H1 (cell line): ENCODE measurements at regions not wholly inside any gene's neighbourhood (a gene's known extent, or its start where the extent isn't known, plus 50 kb on each side); places are given as distances from the start of the nearest gene placed in this dataset.

Experiments
- CTCF ChIA-PET: fragments of 300-600 bp; sonication (Branson Sonifier 250); formaldehyde crosslinking; loops from one replicate; lab custom pipeline; 2021; ENCODE audit not compliant: partially characterized antibody; lab: Charles Lee
- POLR2A ChIA-PET: fragments of 300-600 bp; sonication (Branson Sonifier 250); formaldehyde crosslinking; loops from one replicate; lab custom pipeline; 2021; ENCODE audit warnings: inconsistent platforms; ENCODE audit not compliant: partially characterized antibody; lab: Charles Lee
- DNase-seq, 2 experiments: peaks; one replicate each; pipeline versions ENCODE4 v3.0.0 to v3.0.0-alpha.2; 2010 to 2022; ENCODE audit warnings: low spot score in 2 of 2, low read depth in 1 of 2, mixed read lengths in 1 of 2
- FAIRE-seq: peaks from 2 replicates; lab custom pipeline; 2011; peaks lifted over from hg19 to GRCh38; lab: Jason Lieb, UNC
- H2AFZ ChIP-seq: 2 replicates; pipeline ENCODE4 v1.8.1; 2012; ENCODE audit warnings: low read length, inconsistent platforms
- H2AK5ac ChIP-seq: 2 replicates; pipeline ENCODE4 v1.6.1; 2013; ENCODE audit warnings: low read depth, low read length
- H2BK120ac ChIP-seq: replicated peaks from 2 replicates; pipeline ENCODE3; 2013; ENCODE audit warnings: low read depth, low read length, inconsistent platforms
- H2BK12ac ChIP-seq: 2 replicates; pipeline ENCODE4 v1.6.1; 2013; ENCODE audit warnings: low read depth, low read length
- H2BK15ac ChIP-seq: 2 replicates; pipeline ENCODE4 v1.6.1; 2013; ENCODE audit warnings: low read length
- H2BK20ac ChIP-seq: 2 replicates; pipeline ENCODE4 v1.6.1; 2013; ENCODE audit warnings: low read length
- H2BK5ac ChIP-seq: 2 replicates; pipeline ENCODE4 v1.6.1; 2013; ENCODE audit warnings: low read depth, low read length
- H3K14ac ChIP-seq: 2 replicates; pipeline ENCODE4 v1.6.1; 2013; ENCODE audit warnings: inconsistent platforms; ENCODE audit not compliant: insufficient read length
- H3K18ac ChIP-seq: 2 replicates; pipeline ENCODE4 v1.6.1; 2013; ENCODE audit warnings: low read length; ENCODE audit errors: extremely low read depth
- H3K23ac ChIP-seq: 2 replicates; pipeline ENCODE4 v1.6.1; 2013; ENCODE audit warnings: inconsistent platforms; ENCODE audit not compliant: insufficient read length
- H3K23me2 ChIP-seq: 2 replicates; pipeline ENCODE4 v1.6.1; 2013; ENCODE audit warnings: low read depth, low read length
- H3K27ac ChIP-seq: 2 replicates; pipeline ENCODE4 v1.6.1; 2011; ENCODE audit warnings: low read depth, low read length, inconsistent platforms
- H3K27me3 ChIP-seq, 4 experiments: replicated peaks in 1 of 4; 1 replicate in 1 of 4; 2 replicates in 3 of 4; pipeline versions ENCODE4 v1.6.1 to v1.8.1; 2011 to 2013; ENCODE audit warnings: low read length in 3 of 4, mild to moderate bottlenecking in 3 of 4, inconsistent platforms in 2 of 4, mixed read lengths in 2 of 4, moderate library complexity in 1 of 4; ENCODE audit not compliant: control insufficient read depth in 3 of 4, insufficient read depth in 3 of 4; ENCODE audit errors: extremely low read depth in 1 of 4
- H3K36me3 ChIP-seq, 4 experiments: 2 replicates each; pipeline versions ENCODE4 v1.6.1 to v1.8.1; 2011 to 2013; ENCODE audit warnings: mild to moderate bottlenecking in 4 of 4, low read length in 3 of 4, moderate library complexity in 2 of 4, control low read depth in 1 of 4, inconsistent platforms in 1 of 4; ENCODE audit not compliant: insufficient read depth in 4 of 4, control insufficient read depth in 2 of 4
- H3K4ac ChIP-seq: replicated peaks from 2 replicates; pipeline ENCODE3; 2013; ENCODE audit warnings: low read length, low read depth, mixed read lengths, inconsistent platforms; ENCODE audit not compliant: insufficient read length
- H3K4me1 ChIP-seq, 4 experiments: replicated peaks in 1 of 4; 1 replicate in 1 of 4; 2 replicates in 3 of 4; pipeline versions ENCODE4 v1.6.1 to v1.8.1; 2011 to 2013; ENCODE audit warnings: low read length in 3 of 4, inconsistent platforms in 2 of 4, mixed read lengths in 1 of 4; ENCODE audit not compliant: insufficient read depth in 4 of 4, control insufficient read depth in 3 of 4
- H3K4me2 ChIP-seq, 2 experiments: 2 replicates each; pipeline versions ENCODE4 v1.6.1 to v1.8.1; 2011 to 2013; ENCODE audit warnings: low read depth in 2 of 2, low read length in 2 of 2, control low read depth in 1 of 2, inconsistent platforms in 1 of 2, mild to moderate bottlenecking in 1 of 2; ENCODE audit not compliant: insufficient read depth in 1 of 2
- H3K4me3 ChIP-seq, 4 experiments: fragments of 200-600, 300-600 bp in 1 of 4; sonication (generic), shearing (Covaris generic), sonication (Bioruptor Twin) in 1 of 4; 2 replicates each; pipeline versions ENCODE4 v1.5.1 to v1.8.1; 2011 to 2016; ENCODE audit warnings: low read length in 4 of 4, low read depth in 3 of 4, control low read depth in 2 of 4, inconsistent platforms in 2 of 4, mild to moderate bottlenecking in 2 of 4, mixed read lengths in 1 of 4, moderate library complexity in 1 of 4; ENCODE audit not compliant: insufficient read depth in 2 of 4; ENCODE audit errors: extremely low read depth in 1 of 4
- H3K56ac ChIP-seq: replicated peaks from 2 replicates; pipeline ENCODE3; 2013; ENCODE audit warnings: low read depth, mild to moderate bottlenecking, mixed read lengths, low read length, inconsistent platforms; ENCODE audit not compliant: insufficient read length
- H3K79me1 ChIP-seq: 2 replicates; pipeline ENCODE4 v1.6.1; 2013; ENCODE audit warnings: low read depth, low read length, control low read depth
- H3K79me2 ChIP-seq, 2 experiments: 2 replicates each; pipeline versions ENCODE4 v1.6.1 to v1.8.1; 2012 to 2013; ENCODE audit warnings: low read length in 2 of 2, mild to moderate bottlenecking in 2 of 2, inconsistent platforms in 1 of 2; ENCODE audit not compliant: insufficient read depth in 2 of 2, control insufficient read depth in 1 of 2
- H3K9ac ChIP-seq, 4 experiments: replicated peaks in 1 of 4; 1 replicate in 1 of 4; 2 replicates in 3 of 4; pipeline versions ENCODE4 v1.6.1 to v1.8.1; 2011 to 2013; ENCODE audit warnings: low read depth in 3 of 4, low read length in 3 of 4, control low read depth in 2 of 4, mild to moderate bottlenecking in 2 of 4, moderate library complexity in 2 of 4, inconsistent platforms in 1 of 4; ENCODE audit errors: extremely low read depth in 1 of 4
- H3K9me3 ChIP-seq, 2 experiments: 2 replicates each; pipeline versions ENCODE4 v1.6.1 to v1.8.1; 2012 to 2013; ENCODE audit warnings: mild to moderate bottlenecking in 2 of 2, moderate library complexity in 2 of 2, control low read depth in 1 of 2, inconsistent platforms in 1 of 2, low read depth in 1 of 2, low read length in 1 of 2, mixed read lengths in 1 of 2; ENCODE audit not compliant: insufficient read depth in 2 of 2
- H4K20me1 ChIP-seq, 2 experiments: replicated peaks in 1 of 2; 2 replicates each; pipeline versions ENCODE3 to v1.8.1; 2011 to 2013; ENCODE audit warnings: inconsistent platforms in 2 of 2, low read length in 2 of 2, mild to moderate bottlenecking in 1 of 2; ENCODE audit not compliant: insufficient read depth in 2 of 2, control insufficient read depth in 1 of 2
- H4K5ac ChIP-seq: 2 replicates; pipeline ENCODE4 v1.6.1; 2013; ENCODE audit warnings: low read length, low read depth, mixed read lengths, inconsistent platforms; ENCODE audit not compliant: insufficient read length
- H4K8ac ChIP-seq: 2 replicates; pipeline ENCODE4 v1.8.0; 2013; ENCODE audit warnings: mild to moderate bottlenecking, moderate library complexity, low read length, inconsistent platforms; ENCODE audit not compliant: insufficient read depth; ENCODE audit errors: extremely low read depth
- H4K91ac ChIP-seq: replicated peaks from 2 replicates; pipeline ENCODE3; 2013; ENCODE audit warnings: low read length, mixed read lengths, inconsistent platforms; ENCODE audit not compliant: insufficient read length
- ATF2 ChIP-seq: IDR thresholded peaks from 2 replicates; pipeline ENCODE4 v1.6.1; 2012; ENCODE audit warnings: low read length, inconsistent platforms
- BACH1 ChIP-seq: IDR thresholded peaks from 2 replicates; pipeline ENCODE4 v1.6.1; 2012; ENCODE audit warnings: low read length, improper control_type of control experiment
- CBX5 ChIP-seq: fragments of 300-800, 300-1000 bp; sonication (generic); IDR thresholded peaks from 2 replicates; pipeline ENCODE4 v1.7.1; 2016; ENCODE audit warnings: antibody characterized with exemption, low read length, low read depth
- CEBPB ChIP-seq: IDR thresholded peaks from 2 replicates; pipeline ENCODE4 v1.6.1; 2012; ENCODE audit warnings: low read depth, low read length
- E2F6 ChIP-seq: IDR thresholded peaks from 2 replicates; pipeline ENCODE4 v1.6.1; 2012; ENCODE audit warnings: inconsistent platforms
- EP300 ChIP-seq, 2 experiments: IDR thresholded peaks; 1 replicate in 1 of 2; 2 replicates in 1 of 2; pipeline ENCODE4 v1.6.1; 2011 to 2012; ENCODE audit warnings: low read depth in 2 of 2, low read length in 2 of 2, mild to moderate bottlenecking in 2 of 2, borderline replicate concordance in 1 of 2, inconsistent platforms in 1 of 2, moderate library complexity in 1 of 2
- EZH2 ChIP-seq: fragments of 200-600 bp; sonication (generic); IDR thresholded peaks from 2 replicates; pipeline ENCODE4 v1.7.1; 2012; ENCODE audit warnings: low read depth, mild to moderate bottlenecking, moderate library complexity, low read length, inconsistent platforms; ENCODE audit not compliant: severe bottlenecking
- GABPA ChIP-seq: IDR thresholded peaks from 2 replicates; pipeline ENCODE4 v1.6.1; 2011; ENCODE audit warnings: mild to moderate bottlenecking, low read length, moderate library complexity, borderline replicate concordance; ENCODE audit not compliant: insufficient read depth
- GTF2F1 ChIP-seq: IDR thresholded peaks from 2 replicates; pipeline ENCODE4 v1.6.1; 2012; ENCODE audit warnings: low read depth, low read length, improper control_type of control experiment, borderline replicate concordance
- KDM1A ChIP-seq: fragments of 200-600, 300-600 bp; sonication (generic); IDR thresholded peaks from 2 replicates; pipeline ENCODE4 v1.7.1; 2016; ENCODE audit warnings: mild to moderate bottlenecking, low read length, borderline replicate concordance
- POLR2AphosphoS5 ChIP-seq: IDR thresholded peaks from 2 replicates; pipeline ENCODE4 v1.6.1; 2011; ENCODE audit warnings: low read depth, low read length
- RXRA ChIP-seq: IDR thresholded peaks from 2 replicates; pipeline ENCODE4 v1.6.1; 2011; ENCODE audit warnings: low read depth, mild to moderate bottlenecking, low read length, moderate library complexity; ENCODE audit not compliant: insufficient read depth
- WGBS, 2 experiments: shearing (Covaris generic) in 1 of 2; methylation state at CpG; one replicate each; pipeline versions ENCODE4 v1.1.6 to v1.1.7; 2013 to 2015; ENCODE audit warnings: low lambda C conversion rate in 2 of 2, mixed read lengths in 2 of 2, inconsistent platforms in 1 of 2, low coverage in 1 of 2, missing lambda C conversion rate in 1 of 2; ENCODE audit not compliant: insufficient replicate concordance in 2 of 2, insufficient coverage in 1 of 2, insufficient read length in 1 of 2; ENCODE audit errors: extremely low coverage in 1 of 2, missing lambda C conversion rate in 1 of 2; 5-methylcytosine and 5-hydroxymethylcytosine counted together

GRCh38 chr11:29006668-29007067 lies 898.5 kb downstream of the METTL15 start:
- H3K9ac ChIP-seq: no peak overlapping the region
- ChIA-PET POLR2A (no interaction called here), CTCF (interaction anchor here (1.1 to 4.6 kb wide), 2 partner anchors 10 to 13 kb away, joined by 3 to 24 read pairs; no protein-coding TSS in a partner anchor)
- H2BK15ac ChIP-seq: no peak overlapping the region
- H3K27ac ChIP-seq: no peak overlapping the region
- H3K9me3 ChIP-seq: no peaks in the 10 kb centered on the region
- no peaks in the 10 kb centered on the region for H3K36me3 ChIP-seq
- no peak for DNase-seq
- H3K56ac ChIP-seq: no peak overlapping the region
- no peak overlapping the region for H3K18ac ChIP-seq
- no peak overlapping the region for H4K91ac ChIP-seq
- no peak overlapping the region for H2BK120ac ChIP-seq
- no peaks in the 10 kb centered on the region for H3K4me1 ChIP-seq
- no peak overlapping the region for H4K5ac ChIP-seq
- no peak overlapping the region for H2BK20ac ChIP-seq
- no peak overlapping the region for H3K4me3 ChIP-seq
- no peak overlapping the region for H2AFZ ChIP-seq
- no peaks in the 10 kb centered on the region for H3K79me1 ChIP-seq
- WGBS, 2 experiments: 93% methylated on average over 3 of the region's 3 CpGs; no CpG with 5 or more reads in 1 of the 2 experiments
- H2BK12ac ChIP-seq: no peak overlapping the region
- H3K4ac ChIP-seq: no peak overlapping the region
- no peak overlapping the region for H3K14ac ChIP-seq
- no peak overlapping the region for H3K4me2 ChIP-seq
- H4K20me1 ChIP-seq: no peaks in the 10 kb centered on the region
- H2BK5ac ChIP-seq: no peak overlapping the region
- no peak for FAIRE-seq
- no peaks in the 10 kb centered on the region for H3K27me3 ChIP-seq
- H3K23me2 ChIP-seq: no peaks in the 10 kb centered on the region
- H4K8ac ChIP-seq: no peak overlapping the region
- no peak overlapping the region for H3K23ac ChIP-seq
- H2AK5ac ChIP-seq: no peak overlapping the region
- H3K79me2 ChIP-seq: no peaks in the 10 kb centered on the region
- no peak for TF ChIP-seq E2F6
- TF ChIP-seq EZH2: no peak
- TF ChIP-seq RXRA: no peak
- TF ChIP-seq GABPA: no peak
- TF ChIP-seq KDM1A: no peak
- no peak for TF ChIP-seq ATF2
- no peak for TF ChIP-seq CEBPB
- no peak for TF ChIP-seq EP300 (IDR thresholded peaks at IDR 0.05; ENCODE audit: borderline replicate concordance in 1 of 2, low read depth in 2 of 2, low read length in 2 of 2)
- TF ChIP-seq BACH1: no peak
- TF ChIP-seq GTF2F1: no peak
- no peak for TF ChIP-seq CBX5
- TF ChIP-seq POLR2AphosphoS5: no peak
